ENCODE measurements at regions not wholly inside any gene's neighbourhood (a gene's known extent, or its start where the extent isn't known, plus 50 kb on each side); places are given as distances from the start of the nearest gene placed in this dataset.
A peak's percentile ranks its signal among the peaks of the same experiment; 100 is the strongest.

DNA sequence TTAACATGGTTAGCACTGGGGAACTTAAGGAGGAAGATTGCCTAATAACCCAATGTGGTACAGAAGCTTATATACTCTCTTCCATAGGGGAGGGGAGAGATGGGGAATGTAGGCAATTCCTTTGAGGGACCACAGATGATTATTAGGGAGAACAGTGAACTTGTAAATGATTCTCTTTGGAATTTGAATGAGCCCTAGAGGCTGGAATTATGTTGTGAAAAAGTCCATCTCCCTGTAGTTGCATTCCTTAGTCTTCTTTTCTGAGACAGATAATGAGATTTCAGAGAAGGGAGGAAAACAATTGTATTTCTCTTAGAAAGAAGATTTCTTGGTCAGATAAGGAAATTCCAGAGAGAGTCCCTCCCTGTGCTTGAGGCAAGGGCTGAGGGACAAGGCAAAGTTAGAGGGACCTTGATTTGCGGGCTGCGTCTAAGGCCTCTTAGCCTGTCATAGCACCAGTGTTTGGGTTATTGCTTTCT is 89.0 kb upstream of the HMCN1 start:
- DNase-seq: no peak

DNA sequence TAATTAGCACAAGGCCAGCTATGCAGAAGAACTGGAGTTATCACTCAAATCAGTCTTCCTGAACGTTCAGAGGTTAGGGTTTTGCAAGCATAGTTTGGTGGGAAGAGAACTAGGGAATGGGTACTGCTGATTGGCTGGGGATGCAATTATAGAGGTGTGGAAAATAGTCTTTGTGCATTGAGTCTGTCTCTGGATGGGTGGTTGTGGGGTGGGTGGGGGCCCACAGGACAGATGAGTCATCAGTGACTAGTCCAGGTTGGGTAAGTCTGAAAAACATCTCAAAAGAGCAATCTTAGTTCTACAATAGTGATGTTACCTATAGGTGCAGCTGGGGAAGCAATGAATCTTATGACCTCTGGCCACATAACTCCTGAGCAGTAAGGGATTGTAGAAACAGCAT is 89.7 kb upstream of the HMCN1 start:
- DNase-seq: no peak

DNA sequence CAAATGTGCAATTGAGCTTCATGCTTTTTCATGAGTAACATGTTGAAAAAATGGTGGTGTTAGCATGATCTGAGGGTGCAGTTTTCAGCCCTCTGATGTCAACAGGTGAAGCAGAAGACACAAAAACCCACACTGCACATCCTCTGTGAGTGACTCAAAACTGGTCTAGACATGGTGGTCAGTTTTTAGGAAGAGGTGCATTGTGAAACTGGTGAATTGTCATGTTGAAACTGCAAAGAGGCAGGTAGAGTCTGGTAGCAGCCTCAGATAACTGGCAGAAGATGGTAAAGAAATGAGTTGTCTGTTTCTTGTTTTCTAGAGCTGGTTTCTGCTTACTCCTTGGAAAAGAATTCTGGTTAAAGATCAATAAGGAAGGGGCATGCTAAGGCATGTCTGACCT is 97.3 kb upstream of the HMCN1 start:
- no peak for DNase-seq

DNA sequence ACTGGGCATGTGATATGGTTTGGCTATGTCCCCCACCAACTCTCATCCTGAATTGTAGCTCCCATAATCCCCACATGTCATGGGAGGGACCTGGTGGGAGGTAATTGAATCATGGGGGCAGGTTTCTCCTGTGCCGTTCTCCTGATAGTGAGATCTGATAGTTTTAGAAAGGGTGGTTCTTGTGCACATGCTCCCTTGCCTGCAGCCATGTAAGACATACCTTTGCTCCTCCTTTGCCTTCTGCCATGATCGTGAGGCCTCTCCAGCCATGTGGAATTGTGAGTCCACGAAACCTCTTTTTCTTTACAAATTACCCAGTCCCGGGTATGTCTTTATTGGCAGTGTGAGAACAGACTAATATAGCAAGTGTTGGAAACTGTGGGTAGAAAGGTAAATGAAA is 99.5 kb upstream of the HMCN1 start:
- DNase-seq: no peak

DNA sequence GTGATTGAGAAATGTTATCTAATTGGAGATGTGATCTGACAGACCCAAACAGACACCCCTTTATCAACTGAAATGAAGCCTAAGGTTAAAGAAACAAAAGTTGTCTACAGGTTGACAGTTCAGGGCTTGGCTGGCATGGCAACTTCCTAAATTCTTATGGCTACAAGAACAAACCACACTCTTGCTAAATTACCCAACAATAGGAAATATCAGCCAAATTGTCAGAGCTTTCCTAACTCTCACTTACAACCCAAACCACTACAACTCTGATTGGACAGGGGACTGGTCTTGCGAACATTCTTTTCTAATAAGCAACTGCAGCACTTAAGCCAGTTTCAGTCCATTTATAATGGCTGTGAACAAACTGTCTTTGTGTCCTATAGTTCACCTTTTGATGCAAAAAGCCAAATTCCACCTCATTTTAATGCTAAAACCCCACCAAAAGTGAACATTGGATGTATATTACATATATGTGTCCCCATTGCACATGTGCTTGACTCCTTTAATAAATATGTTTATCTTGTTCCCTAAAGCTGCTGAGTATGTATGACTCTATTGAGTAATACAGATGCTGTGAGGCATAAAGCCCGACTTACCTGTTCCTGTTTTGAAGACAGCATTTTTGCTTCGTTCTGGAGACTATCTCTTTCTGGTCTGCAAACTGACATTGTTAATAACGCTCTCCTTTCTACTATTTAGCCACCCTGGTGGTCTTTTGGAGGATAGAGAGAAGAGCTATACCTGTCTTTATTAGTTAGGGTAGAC is 101.3 kb upstream of the HMCN1 start:
- DNase-seq: no peak

DNA sequence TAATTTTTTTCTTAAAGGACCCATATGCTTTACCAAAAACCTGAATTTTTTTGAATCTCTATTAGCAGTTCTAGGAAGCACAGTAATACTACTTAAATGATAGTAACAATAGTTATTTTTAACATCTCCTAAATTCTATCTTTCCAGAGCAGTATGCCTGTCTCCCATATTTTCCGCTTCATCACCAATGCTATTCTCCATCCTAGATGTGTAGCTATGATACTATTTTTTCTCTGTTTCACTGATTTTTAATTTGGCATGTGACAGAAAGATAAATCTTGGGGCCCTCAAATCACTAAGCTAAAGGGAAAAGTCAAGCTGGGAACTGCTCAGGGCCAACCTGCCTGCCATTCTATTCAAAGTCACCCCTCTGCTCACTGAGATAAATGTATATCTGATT is 102.3 kb upstream of the HMCN1 start:
- no peak for DNase-seq

DNA sequence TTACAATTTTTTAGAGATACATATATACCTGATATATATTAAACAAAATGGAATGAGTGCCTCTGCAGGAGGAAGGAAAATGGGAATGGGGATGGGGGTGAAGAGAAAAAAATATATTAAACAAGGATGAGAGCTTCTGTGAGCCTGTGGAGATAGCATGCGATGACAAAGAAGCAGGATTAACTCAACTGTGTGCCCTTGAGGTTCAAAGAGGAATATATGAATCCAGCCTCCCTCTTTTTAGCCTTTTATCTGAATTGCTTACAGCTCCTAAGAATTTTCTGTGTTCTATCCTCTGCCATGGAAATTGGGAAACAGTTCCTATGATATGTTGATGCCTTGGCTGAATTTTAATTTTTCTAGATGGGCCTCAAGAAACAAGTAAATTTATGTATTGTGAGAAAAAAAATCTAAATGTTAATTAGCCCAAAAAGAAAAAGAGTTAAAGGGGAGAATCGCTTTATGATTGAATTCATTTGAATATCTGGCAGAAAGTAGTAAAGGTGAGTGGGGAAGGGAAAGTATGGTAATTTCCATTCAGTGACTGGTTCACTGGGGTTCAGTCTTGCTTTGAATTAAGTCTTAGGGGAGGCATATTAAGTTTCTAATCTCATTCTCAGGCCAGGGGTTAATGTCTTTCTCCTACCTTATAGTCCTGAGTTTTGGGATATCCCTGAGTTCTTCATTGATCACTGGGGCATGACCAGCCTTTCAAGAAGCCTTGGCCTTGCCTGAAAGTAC is 106.3 kb upstream of the HMCN1 start:
- DNase-seq: no peak

DNA sequence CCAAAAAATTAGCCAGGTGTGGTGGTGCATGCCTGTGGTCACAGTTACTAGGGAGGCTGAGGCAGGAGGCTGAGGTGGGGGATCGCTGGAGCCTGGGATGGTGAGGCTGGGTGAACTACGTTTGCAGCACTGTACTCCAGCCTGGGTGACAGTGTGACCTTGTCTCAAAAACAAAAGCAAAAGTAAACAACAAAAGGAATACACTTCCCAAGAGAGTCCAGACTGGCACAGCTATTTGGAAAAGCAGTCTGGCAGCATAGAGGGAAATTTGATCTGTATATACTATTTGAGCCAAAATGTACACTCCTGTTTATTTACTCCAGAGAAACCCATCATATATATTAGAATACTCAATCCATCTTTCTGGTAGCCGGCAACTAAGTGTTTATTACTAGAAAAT is 107.0 kb upstream of the HMCN1 start:
- no peak for DNase-seq

DNA sequence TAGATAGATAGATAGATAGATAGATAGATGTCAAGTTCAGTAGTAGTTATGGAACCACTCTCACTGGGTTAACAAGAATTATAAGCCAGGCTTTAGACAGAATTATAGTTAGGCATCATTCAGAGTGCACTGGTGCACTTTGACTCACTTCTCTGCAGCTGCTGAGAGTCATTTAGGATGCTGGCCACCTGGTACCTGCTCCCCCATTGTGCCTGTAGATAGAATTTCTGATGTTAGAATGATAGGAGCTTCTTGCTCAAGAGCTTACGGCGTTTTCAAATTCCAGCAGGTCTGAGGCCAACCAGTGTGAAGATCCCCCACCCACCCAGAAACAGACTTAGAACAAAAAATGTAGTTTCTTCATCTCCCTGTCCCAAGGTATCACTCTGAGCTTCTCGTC is 107.8 kb upstream of the HMCN1 start:
- DNase-seq: no peak

DNA sequence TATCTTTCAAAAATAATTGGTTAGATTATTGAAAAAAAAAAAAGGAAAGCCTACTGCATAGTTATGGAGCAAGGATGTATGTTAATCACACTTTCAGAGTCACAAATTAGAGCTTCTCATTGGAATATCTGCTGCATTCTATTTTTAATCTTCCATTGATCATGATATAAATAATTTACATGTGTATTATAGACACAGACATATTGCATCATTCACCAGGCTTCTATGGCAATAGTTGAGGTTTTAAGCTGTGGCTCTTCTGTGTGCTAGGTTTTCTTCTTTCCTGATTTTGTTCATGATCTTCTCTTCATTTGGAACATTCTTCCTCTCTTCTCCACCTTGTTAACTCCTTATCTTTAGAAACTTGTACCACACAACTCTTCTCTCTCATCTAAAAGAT is 123.2 kb upstream of the HMCN1 start:
- no peak for DNase-seq

DNA sequence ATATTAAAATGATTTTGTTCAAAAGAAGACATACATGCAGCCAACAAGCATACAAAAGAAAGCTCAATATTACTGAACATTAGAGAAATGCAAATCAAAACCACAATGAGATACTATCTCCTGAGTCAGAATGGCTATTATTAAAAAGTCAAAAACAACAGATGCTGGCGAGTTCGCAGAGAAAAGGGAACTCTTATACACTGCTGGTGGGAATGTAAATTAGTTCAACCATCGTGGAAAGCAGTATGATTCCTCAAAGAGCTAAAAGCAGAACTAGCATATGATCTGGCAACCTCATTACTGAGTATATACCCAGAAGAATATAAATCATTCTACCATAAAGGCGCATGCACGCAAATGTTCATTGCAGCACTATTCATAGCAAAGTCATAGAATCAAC is 126.0 kb upstream of the HMCN1 start:
- DNase-seq: no peak

DNA sequence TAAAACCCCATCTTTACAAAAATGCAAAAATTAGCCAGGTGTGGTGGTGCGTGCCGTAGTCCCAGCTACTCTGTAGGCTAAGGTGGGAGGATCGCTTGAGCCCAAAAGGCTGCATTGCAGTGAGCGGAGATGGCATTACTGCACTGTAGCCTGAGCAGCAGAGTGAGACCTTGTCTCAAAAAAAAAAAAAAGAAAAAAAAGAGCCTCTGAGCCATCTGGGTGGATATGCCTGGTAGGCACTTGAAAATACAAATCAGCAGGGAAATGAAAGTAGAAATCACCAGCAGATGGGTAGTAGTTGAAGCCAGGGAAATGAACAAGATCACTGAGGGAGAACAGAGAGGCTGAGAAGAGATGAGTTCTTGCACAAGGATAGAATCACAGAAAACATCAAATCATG is 131.0 kb upstream of the HMCN1 start:
- DNase-seq: no peak

DNA sequence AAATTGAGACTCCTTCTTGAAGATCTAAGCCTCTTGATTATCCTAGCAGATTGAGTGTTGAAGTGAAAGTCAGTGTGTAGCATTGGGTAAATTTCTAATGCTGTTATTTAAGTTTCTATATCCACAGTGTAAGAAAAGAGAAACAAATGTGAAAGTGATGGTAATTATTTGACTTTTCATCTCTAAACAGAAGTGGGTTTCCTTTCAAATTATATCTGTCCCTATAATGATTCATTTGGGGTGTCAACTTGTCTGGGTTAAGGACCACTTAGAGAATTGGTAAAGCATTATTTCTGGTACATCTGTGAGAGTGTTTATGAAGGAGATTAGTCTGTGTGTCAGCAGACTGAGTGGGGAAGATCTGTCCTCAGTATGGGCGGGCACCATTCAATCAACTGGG is 133.0 kb upstream of the HMCN1 start:
- no peak for DNase-seq

DNA sequence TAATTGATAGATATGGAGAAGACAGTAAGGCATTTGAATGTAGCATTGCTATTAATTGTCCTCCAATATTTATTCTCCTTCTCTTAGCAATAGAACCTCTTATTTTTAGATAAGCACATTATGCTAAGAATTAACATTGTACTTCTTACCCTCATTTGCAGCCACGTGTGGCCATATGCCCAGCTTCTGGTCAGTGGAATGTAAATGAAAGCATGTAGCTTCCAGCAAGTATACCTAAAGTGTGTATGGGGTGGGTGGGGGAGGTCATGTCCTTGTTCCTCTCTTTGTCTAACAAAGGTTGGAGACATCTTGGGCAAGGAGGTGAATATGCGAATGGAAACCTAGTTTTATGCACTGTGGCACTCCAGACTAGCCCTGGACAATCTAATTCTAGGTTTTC is 133.6 kb upstream of the HMCN1 start:
- no peak for DNase-seq

DNA sequence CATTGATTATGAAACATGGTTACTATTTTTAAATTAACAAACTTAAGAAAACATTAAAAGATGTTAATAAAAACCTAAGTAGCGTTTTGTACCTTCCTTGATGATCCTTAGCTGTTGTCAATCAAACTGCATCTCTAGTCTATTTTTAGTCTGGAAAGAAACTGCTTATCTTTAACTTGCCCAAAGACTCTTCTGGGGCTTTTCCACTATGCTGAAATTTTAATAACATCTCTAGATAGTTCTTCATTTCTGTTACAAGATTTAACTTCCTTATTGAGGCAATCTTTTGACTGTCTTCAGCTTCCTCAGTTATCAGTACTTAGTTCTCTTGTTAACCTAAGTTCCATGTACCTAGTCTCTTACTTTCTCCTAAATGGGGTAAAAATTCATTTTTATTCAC is 135.9 kb upstream of the HMCN1 start:
- DNase-seq: no peak

DNA sequence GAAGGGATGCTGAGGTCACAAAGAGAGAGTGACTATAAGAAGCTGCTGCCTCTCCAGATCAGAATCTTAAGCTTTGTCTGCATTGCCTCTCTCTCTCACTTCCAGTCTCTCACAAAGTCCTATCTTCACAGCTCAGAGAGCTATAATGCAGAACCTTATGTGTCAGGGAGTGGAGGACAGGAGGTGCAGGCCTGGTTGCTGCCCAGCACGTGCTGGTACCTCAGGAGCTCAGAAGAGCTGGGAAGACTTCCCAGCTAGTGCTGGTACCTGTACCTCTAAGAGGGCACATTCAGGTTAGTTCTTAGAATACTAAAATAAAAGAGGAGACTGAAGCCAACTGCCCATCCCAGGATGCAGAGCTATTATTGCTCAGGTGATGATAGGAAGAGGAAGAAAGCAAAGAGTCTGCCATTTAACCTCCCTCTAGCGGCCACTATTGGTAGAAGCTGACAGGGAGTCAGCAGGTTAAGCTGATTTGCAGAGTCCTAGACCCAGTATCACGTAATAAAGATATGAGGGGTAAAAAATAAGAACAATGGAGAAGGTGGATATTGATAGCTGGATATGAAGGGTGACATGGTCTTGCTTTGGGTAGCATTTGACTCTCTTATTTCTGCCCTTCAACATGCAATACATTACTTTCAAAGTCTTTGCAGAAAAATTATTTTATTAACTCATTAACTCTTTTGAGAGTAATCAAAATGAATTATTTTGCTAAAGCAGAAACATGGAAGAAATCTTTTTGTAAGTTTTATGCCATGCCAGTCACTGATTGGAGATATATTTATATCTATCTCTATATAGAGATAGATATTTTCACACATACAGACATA is 138.1 kb upstream of the HMCN1 start:
- DNase-seq: peak; percentile 43

DNA sequence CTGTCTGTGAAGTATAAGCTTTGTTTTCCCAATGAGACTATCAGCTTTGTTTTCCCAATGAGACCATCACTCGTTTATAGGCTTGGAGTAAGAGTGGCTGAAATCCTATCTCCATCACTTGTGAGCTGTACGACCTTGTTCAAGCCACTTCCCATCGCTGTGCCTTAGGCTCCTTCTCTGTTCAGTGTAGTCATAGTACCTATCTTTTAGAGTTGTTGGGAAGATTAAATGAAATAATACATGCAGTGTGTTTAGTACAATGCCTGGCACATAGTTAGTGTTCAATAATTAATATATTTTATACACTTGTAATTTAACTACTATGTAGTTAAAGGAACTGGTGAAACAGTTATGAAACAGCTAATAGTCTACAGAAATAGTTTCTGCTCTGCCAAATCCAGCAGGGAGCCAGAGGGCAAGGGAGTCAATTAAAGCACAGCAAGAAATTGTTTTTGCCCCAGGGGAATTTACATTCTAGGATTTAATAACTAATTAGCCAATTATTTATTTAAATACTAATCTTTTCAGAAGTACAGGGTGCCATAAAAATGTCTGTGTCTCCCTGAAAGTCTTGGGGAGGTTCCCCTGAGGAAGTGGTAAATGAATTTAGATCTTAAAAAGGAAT is 139.3 kb upstream of the HMCN1 start:
- no peak for DNase-seq

DNA sequence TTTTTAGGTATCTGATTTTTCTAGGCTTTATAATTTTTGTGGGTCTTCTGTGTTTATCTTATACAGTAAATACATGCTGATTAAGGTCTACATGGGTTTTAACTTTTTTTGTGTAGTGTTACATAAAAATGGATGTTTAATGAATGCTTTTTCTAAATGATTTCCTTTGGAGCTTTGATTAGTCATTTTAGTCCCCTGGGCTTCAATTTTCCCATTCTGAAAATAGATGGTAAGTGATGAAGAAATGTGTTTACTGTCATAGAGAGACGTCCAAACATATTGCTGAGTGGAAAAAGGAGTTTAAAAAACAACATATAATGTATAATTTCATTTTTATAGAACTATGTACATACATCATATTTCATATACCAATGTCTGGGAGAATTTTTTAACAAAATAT is 140.9 kb upstream of the HMCN1 start:
- no peak for DNase-seq

DNA sequence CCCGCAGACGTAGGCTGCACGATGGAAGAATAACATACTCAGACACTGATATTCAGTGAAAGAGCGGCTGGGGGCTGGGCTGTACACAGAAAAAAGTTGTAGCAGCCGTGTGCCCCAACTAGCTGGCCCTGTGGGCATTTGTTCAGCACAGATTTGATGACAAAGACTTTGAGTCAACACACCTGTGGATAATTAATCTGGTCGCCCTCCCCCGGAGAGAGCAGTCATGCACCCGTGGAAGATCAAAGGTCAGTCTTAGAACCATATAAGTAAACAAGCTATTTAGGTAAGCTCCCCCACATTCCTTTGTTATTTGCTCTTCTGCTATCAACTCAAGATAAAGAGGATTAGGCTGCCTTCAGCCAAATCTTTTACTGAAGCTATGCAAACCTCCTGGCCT is 148.4 kb upstream of the HMCN1 start:
- no peak for DNase-seq

DNA sequence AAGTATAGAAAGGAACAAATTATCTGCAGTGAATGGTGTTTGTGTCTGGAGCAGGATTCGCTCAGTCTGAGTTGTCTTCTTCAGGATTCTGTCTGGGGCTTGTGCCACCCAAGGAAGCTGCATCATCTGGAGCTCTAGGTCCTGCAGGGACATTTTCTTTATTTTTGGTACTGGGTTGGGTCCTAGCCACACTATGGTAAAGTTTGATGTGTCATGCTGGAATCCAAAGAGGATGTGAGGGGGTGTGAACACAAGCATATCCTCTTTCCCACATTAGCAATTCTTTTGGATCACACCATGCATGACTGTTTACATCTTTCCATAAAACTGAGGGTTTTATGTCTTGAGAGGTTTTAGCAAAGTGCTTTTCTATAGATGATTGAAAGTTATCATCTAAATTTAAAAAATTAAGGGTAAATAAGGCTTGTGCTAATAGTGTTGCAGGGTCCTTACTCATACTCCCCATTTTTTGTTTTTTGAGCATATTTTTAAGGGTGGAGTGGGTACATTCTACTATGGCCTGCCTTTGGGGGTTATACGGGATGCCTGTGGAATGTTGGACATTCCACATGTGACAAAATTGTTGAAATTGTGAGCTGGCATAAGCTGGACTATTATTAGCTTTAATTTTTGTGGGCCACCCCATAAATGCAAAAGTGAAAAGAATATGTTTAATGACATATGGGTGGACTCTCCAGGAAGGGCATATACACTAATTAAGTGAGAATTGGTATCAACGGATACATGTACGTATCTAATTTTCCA is 152.0 kb upstream of the HMCN1 start:
- no peak for DNase-seq

DNA sequence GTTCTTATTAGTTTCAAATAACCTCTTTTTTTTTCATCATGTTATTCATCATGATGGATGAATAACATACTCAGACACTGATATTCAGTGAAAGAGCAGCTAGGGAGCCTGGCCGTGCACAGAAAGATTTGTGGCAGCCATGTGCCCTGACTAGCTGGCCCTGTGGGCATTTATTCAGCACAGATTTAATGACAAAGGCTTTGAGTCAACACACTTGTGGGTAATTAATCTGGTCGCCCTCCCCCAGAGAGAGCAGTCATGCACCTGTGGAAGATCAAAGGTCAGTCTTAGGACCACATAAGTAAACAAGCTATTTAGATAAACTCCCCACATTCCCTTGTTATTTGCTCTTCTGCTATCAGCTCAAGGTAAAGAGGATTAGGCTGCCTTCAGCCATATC is 153.2 kb upstream of the HMCN1 start:
- DNase-seq: no peak

DNA sequence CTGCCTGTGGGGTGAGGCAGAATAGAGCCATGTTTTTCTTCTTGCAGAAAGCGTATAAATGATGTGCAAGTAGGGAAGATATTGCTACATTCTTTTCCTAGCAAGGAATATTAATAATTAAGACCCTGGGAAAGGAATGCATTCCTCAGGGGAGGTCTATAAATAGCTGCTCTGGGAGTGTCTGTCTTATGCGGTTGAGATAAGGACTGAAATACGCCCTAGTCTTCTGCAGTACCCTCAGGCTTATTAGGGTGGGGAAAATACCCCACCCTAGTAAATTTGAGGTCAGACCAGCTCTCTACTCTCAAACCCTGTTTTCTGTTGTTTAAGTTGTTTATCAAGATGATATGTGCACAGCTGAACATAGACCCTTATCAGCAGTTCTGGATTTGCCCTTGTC is 155.9 kb upstream of the HMCN1 start:
- DNase-seq: no peak

Measured in effector CD4-positive, alpha-beta T cell (primary cell).